ACHN (cell line): ENCODE measurements at regions not wholly inside any gene's neighbourhood (a gene's known extent, or its start where the extent isn't known, plus 50 kb on each side); places are given as distances from the start of the nearest gene placed in this dataset.
"Not testable (repeated sequence)": the region's sequence is repeated elsewhere in the genome, so short reads cannot be mapped to it uniquely, and the experiment has no call there.

Experiments used
- DNase-seq: peaks from one replicate; pipeline ENCODE4 v3.0.0-alpha.2; 2015
- in situ Hi-C: cut with HindIII; loops from 2 replicates; pipeline ENCODE4 v1.10.0; 2017; ENCODE audit warnings: low sequenced_read_pairs, low pct_ligation_motif_present, low pct_unique_long_range_greater_than_20kb

GRCh38 chr17:34024386-34024785, 230.7 kb upstream of the CCL2 start:
- in situ Hi-C loops = no loop called here
- no peak for DNase-seq

DNA sequence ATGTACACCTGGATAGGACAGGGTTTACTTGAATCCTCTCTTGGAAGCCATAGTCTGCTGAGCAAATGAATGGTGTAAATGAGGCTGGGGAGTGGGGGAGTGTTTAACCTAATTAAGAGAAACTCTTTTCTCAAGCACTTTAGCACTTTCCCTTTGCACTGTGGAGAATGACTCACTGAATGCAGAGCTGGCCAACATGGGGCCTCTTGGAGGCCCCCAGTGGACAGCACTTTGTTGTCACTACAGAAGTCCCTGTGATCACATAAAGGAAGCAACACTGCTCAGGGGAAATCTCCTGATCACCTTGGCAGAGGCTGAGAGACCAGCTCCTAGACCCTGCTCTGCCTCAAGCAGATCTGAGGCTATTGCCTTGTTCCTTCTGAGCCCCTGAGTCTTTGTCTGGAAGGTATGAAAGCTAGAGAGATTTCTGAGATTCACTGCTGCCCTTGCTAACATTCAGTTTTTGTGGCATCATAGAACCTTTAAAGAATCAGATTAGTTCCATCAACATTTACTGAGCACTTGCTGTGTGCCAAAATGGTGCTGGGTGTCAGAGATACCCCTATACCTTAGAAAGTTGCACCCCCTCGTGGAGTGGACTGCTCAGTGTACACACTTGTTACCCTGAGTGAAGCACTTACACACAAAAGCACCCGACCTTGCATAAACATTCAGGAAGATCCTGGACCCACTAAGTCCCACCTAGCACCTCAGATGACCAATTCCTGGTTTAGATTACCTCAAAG, 230.1 kb upstream of the CCL2 start:
- in situ Hi-C loops = no loop called here
- DNase-seq = no peak

GRCh38 chr17:34030601-34031000, 224.5 kb upstream of the CCL2 start:
- not testable (repeated sequence) for DNase-seq

GRCh38 chr17:34032305-34032704, 222.8 kb upstream of the CCL2 start:
- in situ Hi-C loops, DNase-seq: not testable (repeated sequence)

More at GRCh38 chr17:34030601-34031000, 224.5 kb upstream of the CCL2 start:
- in situ Hi-C loops = not testable (repeated sequence)

DNA sequence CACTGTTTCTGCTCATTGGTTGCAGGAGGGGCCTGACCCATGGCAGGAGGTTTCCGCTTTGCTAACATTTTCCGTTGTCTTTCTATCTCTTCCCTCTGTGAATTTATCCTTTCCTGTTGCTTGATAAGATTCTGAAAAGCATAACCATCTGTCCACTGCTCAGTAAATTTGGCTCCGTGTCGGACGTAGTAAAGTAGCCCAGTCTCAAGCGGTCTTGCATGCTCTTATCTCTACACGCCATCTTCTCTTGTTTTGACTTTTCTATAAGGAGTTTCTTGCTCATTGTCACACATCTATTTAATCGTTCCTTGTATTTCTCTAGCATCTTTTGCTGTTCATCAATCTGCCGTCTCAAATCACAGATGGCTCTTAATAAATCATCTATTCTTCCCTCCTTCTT, 216.3 kb upstream of the CCL2 start:
- DNase-seq, in situ Hi-C loops: not testable (repeated sequence)

DNA sequence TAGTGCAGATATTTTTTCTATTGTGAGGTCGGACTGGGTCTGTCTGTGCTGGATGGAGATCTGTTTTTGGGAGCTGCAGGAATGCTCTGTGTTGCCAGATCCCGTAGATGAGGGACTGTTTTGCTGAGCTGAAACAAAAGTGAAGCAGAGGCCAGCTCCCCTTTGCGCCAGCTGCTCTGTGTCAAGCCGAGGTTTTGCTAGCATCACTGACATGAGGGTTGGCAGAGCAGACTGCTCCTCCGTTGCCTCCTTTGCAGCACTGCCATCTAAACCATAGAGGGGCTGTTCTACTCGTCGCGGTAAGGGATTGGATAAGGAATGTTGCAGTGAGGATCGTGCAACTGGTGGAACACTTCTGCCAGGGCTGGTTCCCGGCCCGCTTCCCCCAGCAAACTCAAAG, 215.9 kb upstream of the CCL2 start:
- in situ Hi-C loops, DNase-seq: not testable (repeated sequence)

DNA sequence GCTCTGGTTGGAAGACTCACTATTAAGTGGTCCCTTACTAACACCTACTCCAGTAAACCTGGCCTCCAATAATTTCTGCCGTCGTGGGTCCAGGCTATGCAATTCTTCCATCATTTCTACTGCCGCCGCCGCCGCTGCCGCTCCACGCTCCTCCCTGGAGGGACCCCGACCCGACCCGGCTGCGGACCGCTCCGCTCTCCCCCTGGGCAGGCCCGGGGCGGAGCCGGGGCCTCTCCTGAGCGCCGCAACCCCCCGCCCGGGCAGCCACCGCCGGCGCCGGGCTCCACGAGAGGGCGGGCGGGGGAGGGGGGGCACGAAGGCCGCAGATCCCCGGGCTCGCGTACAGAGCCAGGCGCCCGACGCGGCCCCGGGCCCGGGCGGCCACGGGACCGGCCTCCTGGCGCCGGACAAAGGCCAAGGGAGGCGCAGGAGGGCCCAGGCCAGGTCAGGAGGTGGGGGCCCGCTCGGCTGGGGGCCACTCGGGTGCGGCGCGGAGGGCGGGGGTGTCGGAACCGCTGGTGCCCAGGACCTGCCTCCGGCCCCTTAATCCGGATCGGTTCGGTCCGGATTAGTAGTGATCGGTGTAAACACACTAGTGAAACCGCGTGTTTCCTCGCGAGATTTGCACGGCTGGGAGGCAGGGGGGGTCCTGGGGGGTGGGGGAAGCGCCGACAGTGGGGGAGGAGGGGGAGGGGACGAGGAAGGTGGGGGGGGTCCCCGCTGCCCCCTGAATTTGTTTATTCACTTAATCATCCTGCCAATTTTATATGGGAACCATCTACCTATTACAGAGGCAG, 215.1 kb upstream of the CCL2 start:
- in situ Hi-C loops, DNase-seq: not testable (repeated sequence)

DNA sequence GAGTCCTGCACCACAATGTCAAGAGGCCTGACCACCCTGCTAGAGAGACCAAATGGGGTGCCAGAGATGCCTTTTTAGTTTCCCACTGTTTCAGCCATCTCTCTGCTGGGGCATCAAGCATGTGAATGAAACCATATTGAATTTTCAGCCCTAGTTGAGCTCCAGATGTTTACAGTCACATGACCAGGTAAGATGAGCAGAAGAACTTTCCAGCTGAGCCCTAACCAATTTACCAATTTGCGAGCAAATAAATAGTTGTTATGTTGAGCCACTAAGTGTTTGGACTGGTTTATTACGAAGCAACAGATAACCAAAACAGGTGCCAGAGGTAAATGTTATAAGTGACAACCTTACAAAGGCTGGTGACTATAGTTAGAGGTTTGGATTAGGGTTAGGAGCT, 209.1 kb upstream of the CCL2 start:
- DNase-seq = no peak

GRCh38 chr17:34051046-34051445, 204.0 kb upstream of the CCL2 start:
- in situ Hi-C loops = no loop called here
- no peak for DNase-seq

More for the DNA sequence above, 209.1 kb upstream of the CCL2 start:
- in situ Hi-C loops = no loop called here

- in situ Hi-C loops = no loop called here
- DNase-seq = no peak
Observed at GRCh38 chr17:34054495-34054894, 200.6 kb upstream of the CCL2 start.

DNA sequence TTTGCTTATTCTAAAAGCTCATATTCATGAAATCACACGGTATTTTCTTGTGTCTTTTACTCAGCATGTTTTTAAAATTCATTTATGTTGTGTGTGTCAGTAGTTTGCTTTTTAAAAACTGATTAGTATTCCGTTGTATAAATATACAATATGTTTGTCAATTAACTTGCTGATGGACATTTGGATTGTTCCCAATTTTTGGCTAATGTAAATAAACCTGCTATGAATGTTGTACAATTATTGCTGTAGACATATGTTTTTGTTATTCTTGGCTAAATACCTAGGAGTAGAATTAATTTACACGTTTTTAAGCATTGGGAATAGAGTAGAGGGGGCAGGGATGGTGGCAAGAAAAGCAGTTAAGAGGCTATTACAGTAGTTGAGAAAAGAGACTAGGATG, 199.5 kb upstream of the CCL2 start:
- no peak for DNase-seq

GRCh38 chr17:34059423-34060220, 195.5 kb upstream of the CCL2 start:
- no peak for DNase-seq
- in situ Hi-C loops = no loop called here

More for the DNA sequence above, 199.5 kb upstream of the CCL2 start:
- in situ Hi-C loops = no loop called here

- no peak for DNase-seq
- in situ Hi-C loops = no loop called here
Observed at GRCh38 chr17:34066528-34066927, 188.6 kb upstream of the CCL2 start.

- in situ Hi-C loops = no loop called here
Observed at GRCh38 chr17:34067011-34067410, 188.1 kb upstream of the CCL2 start.

GRCh38 chr17:34068571-34068970, 186.5 kb upstream of the CCL2 start:
- no peak for DNase-seq
- in situ Hi-C loops = no loop called here

More at GRCh38 chr17:34067011-34067410, 188.1 kb upstream of the CCL2 start:
- DNase-seq = no peak

- no peak for DNase-seq
- in situ Hi-C loops = no loop called here
Observed at GRCh38 chr17:34070712-34071111, 184.4 kb upstream of the CCL2 start.

- in situ Hi-C loops = no loop called here
- no peak for DNase-seq
Observed at GRCh38 chr17:34071886-34072420, 183.1 kb upstream of the CCL2 start.

- in situ Hi-C loops = no loop called here
- DNase-seq = no peak
Observed at GRCh38 chr17:34075076-34075475, 180.0 kb upstream of the CCL2 start.
